Heart left ventricle (tissue), 16 donors: ENCODE measurements at regions not wholly inside any gene's neighbourhood (a gene's known extent, or its start where the extent isn't known, plus 50 kb on each side); places are given as distances from the start of the nearest gene placed in this dataset.

ENCODE experiments used
- ATAC-seq, 4 donors: fragments of 200-7000 bp; cut with Tn5 transposase; one replicate each; pipeline ENCODE4 v1.9.1; 2020 to 2022; ENCODE audit warnings: moderate library complexity in 4 of 4, mild to moderate bottlenecking in 3 of 4, moderate number of reproducible peaks in 1 of 4
- DNase-seq, 5 donors: peaks; one replicate each; pipeline ENCODE4 v3.0.0-alpha.2; 2020
- H3K27ac ChIP-seq, 12 donors: fragments of 200-600 bp; sonication (generic) in 4 of 12; one replicate each; pipeline versions ENCODE4 v1.5.0 to v1.8.0; 2016 to 2022; ENCODE audit warnings: mild to moderate bottlenecking in 2 of 12
- H3K27me3 ChIP-seq, 9 donors: fragments of 200-600 bp; sonication (generic) in 2 of 9; one replicate each; pipeline versions ENCODE4 v1.5.1 to v1.8.0; 2016 to 2022; ENCODE audit warnings: mild to moderate bottlenecking in 3 of 9
- H3K36me3 ChIP-seq, 9 donors: fragments of 200-600 bp; sonication (generic) in 2 of 9; one replicate each; pipeline versions ENCODE4 v1.5.0 to v1.8.0; 2018 to 2022; ENCODE audit warnings: mild to moderate bottlenecking in 2 of 9
- H3K4me1 ChIP-seq, 12 donors: fragments of 200-600 bp; sonication (generic) in 4 of 12; one replicate each; pipeline versions ENCODE4 v1.5.0 to v1.8.0; 2016 to 2022; ENCODE audit warnings: mild to moderate bottlenecking in 3 of 12
- H3K4me3 ChIP-seq, 12 donors: fragments of 200-600 bp; sonication (generic) in 4 of 12; one replicate each; pipeline versions ENCODE4 v1.5.0 to v1.8.0; 2017 to 2022; ENCODE audit warnings: mild to moderate bottlenecking in 9 of 12, moderate library complexity in 4 of 12
- H3K9me3 ChIP-seq, 12 donors: fragments of 200-600 bp; sonication (generic) in 4 of 12; one replicate each; pipeline versions ENCODE4 v1.5.0 to v1.8.0; 2016 to 2022; ENCODE audit warnings: mild to moderate bottlenecking in 1 of 12
- CTCF ChIP-seq, 12 donors: fragments of 200-600 bp; sonication (generic) in 4 of 12; IDR thresholded peaks; one replicate each; pipeline versions ENCODE4 v1.5.0 to v1.8.0; 2018 to 2022; ENCODE audit warnings: antibody characterized with exemption in 12 of 12, mild to moderate bottlenecking in 5 of 12
- POLR2A ChIP-seq, 2 donors: fragments of 450-650 bp; IDR thresholded peaks; one replicate each; pipeline ENCODE4 v1.6.1; 2017; ENCODE audit warnings: antibody characterized with exemption in 2 of 2, mild to moderate bottlenecking in 2 of 2, moderate library complexity in 2 of 2
- WGBS, 4 donors: extraction: QIAGEN DNeasy Blood & Tissue Kit in 2 of 4; methylation state at CpG; one replicate each; pipeline versions ENCODE4 v1.1.5 to v1.1.7; 2013 to 2018; 5-methylcytosine and 5-hydroxymethylcytosine counted together
- intact Hi-C, 10 donors: fragments of 100-400 bp; cut with DNase I; formaldehyde crosslinking; loops; one replicate each; pipeline versions ENCODE4 v1.11.1 to v1.14.2; 2022
- donor health status: ischemic (EF 13 %, LVEDD 7.1; RV severe dilation, severe dysfunction).
- donor health status: healthy with polysubstance abuse.
- donor health status: DM: no; HTN: yes; CAD: no.
- donor health status: DM: no; HTN: no; CAD: no.
- donor health status: ischemic (EF 25% LVEDD 6.9; RV normal size, moderate dysfunction).
- donor health status: ischemic (EF 25% LVEDD 5.7; RV mildly dilated, moderate dysfunction).
- donor health status: healthy.
- donor health status: DM: yes; HTN: yes; CAD: no.
- donor health status: ischemic (EF 35%, LVEDD 5.7; RV mildly dilated, moderate dysfunction).
- donor health status: nonischemic (EF 11% LVEDD 7.7; RV severe dilation, severe dysfunction).
- donor health status: DM: yes; HTN: yes; CAD: no.
- donor health status: PGD.
- donor health status: ischemic (EF 29% LVEDD 5.4; RV normal size, mild dysfunction).
- donor health status: nonischemic (EF 23%, LVEDD 6.1; RV moderate dilation, normal function).

GRCh38 chr3:65030014-65030627, 342.3 kb upstream of the ADAMTS9 start:
- Histone ChIP-seq H3K27me3 (no peaks in the 10 kb centered on the region), H3K36me3 (no peaks in the 10 kb centered on the region), H3K9me3 (no peaks in the 10 kb centered on the region), H3K27ac (no peak overlapping the region), H3K4me3 (no peak overlapping the region), H3K4me1 (no peaks in the 10 kb centered on the region)
- WGBS, 4 donors = 95 to 97% (median 96%) methylated on average over 4 of the region's 4 CpGs
- DNase-seq (no peak), ATAC-seq (no peak)
- no peak for TF ChIP-seq CTCF (IDR thresholded peaks at IDR 0.05)
- TF ChIP-seq POLR2A (IDR thresholded peaks at IDR 0.05) = no peak
- intact Hi-C loops = loop anchor here in 1 of 10 donors (5.0 kb wide), 1 partner anchor 132 kb away; no protein-coding TSS in a partner anchor

- 46 to 60% (median 52%) methylated on average over 2 of the region's 2 CpGs for WGBS, 4 donors
- peak in 2 of 4 donors; percentile 41 to 45 for ATAC-seq
- intact Hi-C loops = no loop called here
Observed at GRCh38 chr3:65029130-65029529, 341.3 kb upstream of the ADAMTS9 start.

GRCh38 chr3:65028024-65028423, 340.2 kb upstream of the ADAMTS9 start:
- H3K4me3 ChIP-seq = no peak overlapping the region
- TF ChIP-seq CTCF (IDR thresholded peaks at IDR 0.05) (no peak), POLR2A (IDR thresholded peaks at IDR 0.05) (no peak)
- H3K4me1 ChIP-seq = no peaks in the 10 kb centered on the region
- WGBS, 4 donors = 97 to 100% (median 99%) methylated on average over 2 of the region's 2 CpGs
- H3K9me3 ChIP-seq = no peaks in the 10 kb centered on the region
- H3K36me3 ChIP-seq = no peaks in the 10 kb centered on the region
- DNase-seq (no peak), ATAC-seq (no peak)
- H3K27me3 ChIP-seq = no peaks in the 10 kb centered on the region
- H3K27ac ChIP-seq = no peak overlapping the region
- intact Hi-C loops = no loop called here

More at GRCh38 chr3:65029130-65029529, 341.3 kb upstream of the ADAMTS9 start:
- no peak overlapping the region for H3K27ac ChIP-seq
- H3K4me3 ChIP-seq = no peak overlapping the region
- no peak for TF ChIP-seq POLR2A (IDR thresholded peaks at IDR 0.05)
- no peak for TF ChIP-seq CTCF (IDR thresholded peaks at IDR 0.05)
- no peaks in the 10 kb centered on the region for H3K4me1 ChIP-seq
- no peaks in the 10 kb centered on the region for H3K9me3 ChIP-seq
- H3K36me3 ChIP-seq = no peaks in the 10 kb centered on the region
- DNase-seq = no peak
- no peaks in the 10 kb centered on the region for H3K27me3 ChIP-seq

- 76 to 92% (median 80%) methylated on average over 8 of the region's 8 CpGs for WGBS, 4 donors
- DNase-seq (no peak), ATAC-seq (no peak)
- H3K4me1 ChIP-seq = no peaks in the 10 kb centered on the region
- no peaks in the 10 kb centered on the region for H3K27me3 ChIP-seq
- H3K27ac ChIP-seq = no peak overlapping the region
- H3K4me3 ChIP-seq = no peak overlapping the region
- TF ChIP-seq POLR2A (IDR thresholded peaks at IDR 0.05) (no peak), CTCF (IDR thresholded peaks at IDR 0.05) (no peak)
- no peaks in the 10 kb centered on the region for H3K9me3 ChIP-seq
- intact Hi-C loops = no loop called here
- H3K36me3 ChIP-seq = no peaks in the 10 kb centered on the region
Observed at GRCh38 chr3:65027335-65027734, 339.5 kb upstream of the ADAMTS9 start.
